Astrocyte (in vitro differentiated cells and primary cell): ENCODE measurements at regions not wholly inside any gene's neighbourhood (a gene's known extent, or its start where the extent isn't known, plus 50 kb on each side); places are given as distances from the start of the nearest gene placed in this dataset.

Source experiments
- DNase-seq: peaks from one replicate; pipeline ENCODE4 v3.0.0-alpha.2; 2010; ENCODE audit warnings: low read depth
- FAIRE-seq: peaks from 2 replicates; lab custom pipeline; 2011; peaks lifted over from hg19 to GRCh38; lab: Jason Lieb, UNC
- H2AFZ ChIP-seq: 2 replicates; pipeline ENCODE4 v1.6.0; 2012; ENCODE audit warnings: low read depth, low read length, inconsistent platforms
- H3K27ac ChIP-seq: 2 replicates; pipeline ENCODE4 v1.5.1; 2011; ENCODE audit warnings: low read depth, low read length, inconsistent platforms
- H3K27me3 ChIP-seq: 2 replicates; pipeline ENCODE4 v1.6.0; 2011; ENCODE audit warnings: low read length, inconsistent platforms; ENCODE audit not compliant: insufficient read depth
- H3K36me3 ChIP-seq: 2 replicates; pipeline ENCODE4 v1.5.1; 2011; ENCODE audit warnings: low read length, inconsistent platforms; ENCODE audit not compliant: insufficient read depth
- H3K4me1 ChIP-seq: 2 replicates; pipeline ENCODE4 v1.5.1; 2011; ENCODE audit warnings: low read length, inconsistent platforms; ENCODE audit not compliant: insufficient read depth
- H3K4me2 ChIP-seq: 2 replicates; pipeline ENCODE4 v1.6.0; 2012; ENCODE audit warnings: low read length, inconsistent platforms
- H3K4me3 ChIP-seq: 2 replicates; pipeline ENCODE4 v1.5.1; 2011; ENCODE audit warnings: low read depth, mild to moderate bottlenecking, low read length, inconsistent platforms; ENCODE audit not compliant: insufficient read depth
- H3K79me2 ChIP-seq: 2 replicates; pipeline ENCODE4 v1.6.0; 2012; ENCODE audit warnings: mild to moderate bottlenecking, low read length, inconsistent platforms; ENCODE audit not compliant: insufficient read depth
- H3K9ac ChIP-seq: 2 replicates; pipeline ENCODE4 v1.6.0; 2012; ENCODE audit warnings: mild to moderate bottlenecking, low read length, inconsistent platforms
- H3K9me3 ChIP-seq: 2 replicates; pipeline ENCODE4 v1.5.1; 2012; ENCODE audit warnings: low read depth, mild to moderate bottlenecking, low read length, inconsistent platforms; ENCODE audit not compliant: insufficient read depth
- H4K20me1 ChIP-seq: 2 replicates; pipeline ENCODE4 v1.6.0; 2012; ENCODE audit warnings: low read length, inconsistent platforms; ENCODE audit not compliant: insufficient read depth
- H3K27ac Mint-ChIP-seq: one replicate; pipeline ENCODE4 v1.8.0; 2021; ENCODE audit warnings: mild to moderate bottlenecking, mixed read lengths; ENCODE audit not compliant: unreplicated experiment
- H3K27me3 Mint-ChIP-seq: one replicate; pipeline ENCODE4 v1.8.0; 2021; ENCODE audit warnings: low read depth, mixed read lengths; ENCODE audit not compliant: unreplicated experiment
- H3K36me3 Mint-ChIP-seq: one replicate; pipeline ENCODE4 v1.8.0; 2021; ENCODE audit warnings: low read depth, mixed read lengths; ENCODE audit not compliant: unreplicated experiment
- H3K4me1 Mint-ChIP-seq: one replicate; pipeline ENCODE4 v1.8.0; 2021; ENCODE audit warnings: low read depth, mixed read lengths; ENCODE audit not compliant: unreplicated experiment
- H3K4me3 Mint-ChIP-seq: one replicate; pipeline ENCODE4 v1.8.0; 2021; ENCODE audit warnings: mild to moderate bottlenecking, moderate library complexity, mixed read lengths; ENCODE audit not compliant: unreplicated experiment
- H3K9me3 Mint-ChIP-seq: one replicate; pipeline ENCODE4 v1.8.0; 2021; ENCODE audit warnings: mild to moderate bottlenecking, mixed read lengths; ENCODE audit not compliant: unreplicated experiment
- EZH2 ChIP-seq: IDR thresholded peaks from 2 replicates; pipeline ENCODE4 v1.6.1; 2012; ENCODE audit warnings: mild to moderate bottlenecking, low read length, inconsistent platforms; ENCODE audit not compliant: insufficient read depth
- TF ChIP-seq, protein P1 (sequence below): IDR thresholded peaks from 2 replicates; pipeline ENCODE4 v1.5.1; 2011; ENCODE audit warnings: low read depth, mild to moderate bottlenecking, inconsistent platforms, low read length, moderate library complexity; ENCODE audit not compliant: insufficient read depth

DNA sequence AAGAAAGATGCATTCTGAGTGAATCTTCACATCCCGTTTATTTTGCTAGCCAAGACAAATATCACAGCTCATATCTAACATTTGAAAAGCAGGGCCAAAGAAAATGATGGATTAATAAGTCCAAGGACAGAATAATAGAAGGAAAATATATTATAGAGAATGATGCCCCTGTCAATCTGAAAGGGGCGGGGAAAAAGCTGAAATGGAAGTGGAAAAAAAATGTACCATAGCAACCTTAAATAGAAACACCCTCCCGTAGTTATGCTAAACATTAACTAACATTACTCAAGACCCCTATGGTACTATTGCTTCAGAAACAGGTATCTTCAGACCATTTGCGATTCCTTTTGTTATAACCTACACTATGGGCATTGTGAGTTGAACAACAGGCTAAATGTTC lies 67.7 kb upstream of the SMARCA2 start:
- Histone ChIP-seq H3K79me2 (no peaks in the 10 kb centered on the region), H3K9me3 (no peaks in the 10 kb centered on the region), H3K27me3 (no peaks in the 10 kb centered on the region), H3K36me3 (no peaks in the 10 kb centered on the region), H3K9ac (no peak overlapping the region), H2AFZ (no peak overlapping the region), H3K4me2 (no peak overlapping the region), H3K4me3 (no peak overlapping the region), H3K4me1 (no peaks in the 10 kb centered on the region), H4K20me1 (no peaks in the 10 kb centered on the region), H3K27ac (no peak overlapping the region)
- FAIRE-seq: no peak
- TF ChIP-seq, protein P1, sequence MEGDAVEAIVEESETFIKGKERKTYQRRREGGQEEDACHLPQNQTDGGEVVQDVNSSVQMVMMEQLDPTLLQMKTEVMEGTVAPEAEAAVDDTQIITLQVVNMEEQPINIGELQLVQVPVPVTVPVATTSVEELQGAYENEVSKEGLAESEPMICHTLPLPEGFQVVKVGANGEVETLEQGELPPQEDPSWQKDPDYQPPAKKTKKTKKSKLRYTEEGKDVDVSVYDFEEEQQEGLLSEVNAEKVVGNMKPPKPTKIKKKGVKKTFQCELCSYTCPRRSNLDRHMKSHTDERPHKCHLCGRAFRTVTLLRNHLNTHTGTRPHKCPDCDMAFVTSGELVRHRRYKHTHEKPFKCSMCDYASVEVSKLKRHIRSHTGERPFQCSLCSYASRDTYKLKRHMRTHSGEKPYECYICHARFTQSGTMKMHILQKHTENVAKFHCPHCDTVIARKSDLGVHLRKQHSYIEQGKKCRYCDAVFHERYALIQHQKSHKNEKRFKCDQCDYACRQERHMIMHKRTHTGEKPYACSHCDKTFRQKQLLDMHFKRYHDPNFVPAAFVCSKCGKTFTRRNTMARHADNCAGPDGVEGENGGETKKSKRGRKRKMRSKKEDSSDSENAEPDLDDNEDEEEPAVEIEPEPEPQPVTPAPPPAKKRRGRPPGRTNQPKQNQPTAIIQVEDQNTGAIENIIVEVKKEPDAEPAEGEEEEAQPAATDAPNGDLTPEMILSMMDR: no peak
- TF ChIP-seq EZH2: no peak
- no peak overlapping the region for H3K27ac Mint-ChIP-seq
- DNase-seq: no peak
- no peak overlapping the region for H3K4me3 Mint-ChIP-seq
- no peaks in the 10 kb centered on the region for H3K27me3 Mint-ChIP-seq
- no peaks in the 10 kb centered on the region for H3K4me1 Mint-ChIP-seq
- H3K36me3 Mint-ChIP-seq: no peaks in the 10 kb centered on the region
- no peaks in the 10 kb centered on the region for H3K9me3 Mint-ChIP-seq

DNA sequence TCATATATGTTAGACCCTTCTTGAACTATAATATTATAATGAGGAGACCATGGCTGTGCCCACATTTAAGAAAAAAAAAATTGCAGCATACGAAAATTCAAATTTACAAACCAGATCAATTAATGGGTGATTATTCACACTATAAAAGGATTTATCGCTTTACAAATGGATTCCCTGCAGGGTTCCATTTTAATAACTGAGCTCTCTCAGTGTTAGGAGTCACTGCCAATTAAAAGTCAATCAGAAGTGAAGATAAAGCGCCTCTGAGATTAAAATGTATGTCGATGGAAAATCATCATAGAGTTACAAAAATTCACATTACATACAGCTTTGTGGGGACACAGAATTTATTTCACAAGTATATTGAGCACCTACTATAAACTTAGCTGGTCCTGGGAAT lies 66.6 kb upstream of the SMARCA2 start:
- DNase-seq: no peak
- no peaks in the 10 kb centered on the region for H3K27me3 ChIP-seq
- FAIRE-seq: no peak
- Mint-ChIP-seq H3K27ac (no peak overlapping the region), H3K27me3 (no peaks in the 10 kb centered on the region), H3K36me3 (no peaks in the 10 kb centered on the region), H3K4me3 (no peak overlapping the region), H3K4me1 (no peaks in the 10 kb centered on the region), H3K9me3 (no peaks in the 10 kb centered on the region)
- no peaks in the 10 kb centered on the region for H3K9me3 ChIP-seq
- H3K4me3 ChIP-seq: no peak overlapping the region
- H2AFZ ChIP-seq: no peak overlapping the region
- H3K4me2 ChIP-seq: no peak overlapping the region
- H3K27ac ChIP-seq: no peak overlapping the region
- no peaks in the 10 kb centered on the region for H3K79me2 ChIP-seq
- no peaks in the 10 kb centered on the region for H3K4me1 ChIP-seq
- no peaks in the 10 kb centered on the region for H4K20me1 ChIP-seq
- no peak overlapping the region for H3K9ac ChIP-seq
- TF ChIP-seq, protein P1: no peak
- no peaks in the 10 kb centered on the region for H3K36me3 ChIP-seq

DNA sequence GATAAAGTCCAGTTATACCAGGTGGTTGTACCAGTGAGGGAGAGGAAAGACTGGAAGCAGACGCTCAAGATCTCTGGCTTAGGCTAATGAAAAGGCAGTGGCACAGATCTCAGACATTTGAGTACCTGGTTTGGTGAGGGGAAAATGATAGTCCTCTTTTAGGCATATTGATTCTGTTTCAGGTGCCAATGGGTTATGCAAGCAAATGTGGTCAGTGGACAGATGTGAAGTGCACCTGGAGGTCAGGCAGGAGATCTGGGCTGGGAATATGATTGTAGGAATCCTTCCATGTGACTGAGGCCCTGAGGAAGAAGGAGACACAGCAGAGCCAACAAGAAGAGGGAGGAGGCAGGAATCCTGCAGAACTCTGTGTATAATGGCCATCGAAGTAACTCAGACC lies 63.7 kb upstream of the SMARCA2 start:
- H4K20me1 ChIP-seq: no peaks in the 10 kb centered on the region
- no peak overlapping the region for H3K4me3 Mint-ChIP-seq
- H3K4me3 ChIP-seq: no peak overlapping the region
- H3K27me3 Mint-ChIP-seq: no peaks in the 10 kb centered on the region
- no peak overlapping the region for H3K9ac ChIP-seq
- H3K4me2 ChIP-seq: no peak overlapping the region
- FAIRE-seq: no peak
- no peaks in the 10 kb centered on the region for H3K4me1 ChIP-seq
- no peak for TF ChIP-seq EZH2
- TF ChIP-seq, protein P1: no peak
- no peaks in the 10 kb centered on the region for H3K79me2 ChIP-seq
- no peaks in the 10 kb centered on the region for H3K36me3 Mint-ChIP-seq
- H3K27ac Mint-ChIP-seq: no peak overlapping the region
- no peaks in the 10 kb centered on the region for H3K36me3 ChIP-seq
- H2AFZ ChIP-seq: no peak overlapping the region
- no peaks in the 10 kb centered on the region for H3K27me3 ChIP-seq
- no peak for DNase-seq
- H3K4me1 Mint-ChIP-seq: no peaks in the 10 kb centered on the region
- no peaks in the 10 kb centered on the region for H3K9me3 Mint-ChIP-seq
- H3K9me3 ChIP-seq: no peaks in the 10 kb centered on the region
- no peak overlapping the region for H3K27ac ChIP-seq
